Brain pericyte (primary cell): ENCODE measurements at regions not wholly inside any gene's neighbourhood (a gene's known extent, or its start where the extent isn't known, plus 50 kb on each side); places are given as distances from the start of the nearest gene placed in this dataset.

Experiments
- DNase-seq: peaks from one replicate; pipeline ENCODE4 v3.0.0-alpha.2; 2012; ENCODE audit warnings: low read depth, low spot score

DNA sequence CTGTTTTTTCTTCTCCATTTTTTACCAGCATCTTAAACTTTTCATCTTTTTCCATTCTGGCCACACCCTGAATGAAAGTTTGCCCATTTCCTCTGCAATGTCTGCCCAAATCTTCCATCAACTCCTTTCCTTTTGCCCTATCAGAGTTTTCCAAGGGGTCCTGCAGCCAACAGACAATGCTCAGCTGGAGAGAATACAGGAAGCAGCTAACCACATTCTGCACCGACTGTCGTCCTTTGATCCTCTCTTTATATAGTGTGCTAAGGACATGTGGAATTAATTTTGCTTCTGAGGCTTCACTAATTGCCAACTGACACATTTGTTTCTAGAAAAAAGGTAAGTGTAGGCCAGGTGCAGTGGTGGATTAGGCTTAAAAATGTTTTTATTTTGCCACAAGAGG is 50.5 kb upstream of the DLX2 start:
- no peak for DNase-seq

DNA sequence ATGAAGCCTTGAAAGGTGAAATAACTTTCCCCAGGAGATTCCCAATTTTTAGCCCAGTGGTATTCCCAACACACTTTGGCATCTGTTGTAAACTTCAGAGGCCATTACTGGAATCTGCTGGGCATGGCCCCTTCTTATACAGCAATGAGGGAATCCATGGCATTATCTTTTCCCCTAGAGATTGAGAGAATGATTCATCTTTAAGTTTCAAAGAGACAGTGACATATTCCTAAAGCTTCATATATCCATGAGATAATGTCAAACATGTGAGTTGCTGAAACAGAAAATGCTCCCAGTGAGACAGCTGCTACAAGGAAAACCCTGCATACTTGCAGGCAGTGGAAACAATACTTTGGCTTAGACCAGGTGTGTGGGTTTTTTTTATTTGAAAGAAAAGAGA is 51.1 kb upstream of the DLX2 start:
- no peak for DNase-seq

DNA sequence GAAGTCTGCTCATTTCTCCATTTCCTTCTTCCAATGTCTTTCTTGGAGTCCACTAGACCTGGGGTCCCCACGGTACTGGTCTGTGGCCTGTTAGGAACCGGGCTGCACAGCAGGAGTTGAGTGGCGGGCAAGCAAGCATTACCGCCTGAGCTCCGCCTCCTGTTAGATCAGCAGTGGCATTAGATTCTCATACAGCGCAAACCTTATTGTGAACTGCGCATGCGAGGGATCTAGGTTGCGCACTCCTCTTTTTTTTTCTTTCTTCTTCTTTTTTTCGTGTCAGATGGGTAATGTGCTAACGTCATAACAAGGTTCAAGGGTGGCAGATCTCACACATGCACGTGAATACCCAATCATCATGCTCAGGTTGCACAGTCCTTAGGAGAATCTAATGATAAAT is 53.1 kb upstream of the DLX2 start:
- no peak for DNase-seq

DNA sequence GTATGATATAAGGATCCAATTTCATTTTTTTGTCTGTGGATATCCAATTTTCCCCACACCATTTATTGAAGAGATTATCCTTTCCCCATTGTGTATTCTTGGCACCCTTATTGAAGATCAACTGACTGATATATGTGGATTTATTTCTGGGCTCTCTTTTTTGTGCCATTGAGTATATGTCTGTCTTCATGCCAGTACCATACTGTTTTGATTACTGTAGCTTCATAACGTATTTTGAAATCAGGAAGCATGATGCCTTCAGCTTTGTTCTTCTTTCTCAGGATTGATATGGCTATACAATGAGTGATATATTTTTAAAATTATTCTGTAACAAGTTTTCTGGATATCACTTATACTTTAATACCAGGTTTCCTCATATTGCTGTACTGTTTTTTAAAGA is 58.1 kb upstream of the DLX2 start:
- DNase-seq = no peak

DNA sequence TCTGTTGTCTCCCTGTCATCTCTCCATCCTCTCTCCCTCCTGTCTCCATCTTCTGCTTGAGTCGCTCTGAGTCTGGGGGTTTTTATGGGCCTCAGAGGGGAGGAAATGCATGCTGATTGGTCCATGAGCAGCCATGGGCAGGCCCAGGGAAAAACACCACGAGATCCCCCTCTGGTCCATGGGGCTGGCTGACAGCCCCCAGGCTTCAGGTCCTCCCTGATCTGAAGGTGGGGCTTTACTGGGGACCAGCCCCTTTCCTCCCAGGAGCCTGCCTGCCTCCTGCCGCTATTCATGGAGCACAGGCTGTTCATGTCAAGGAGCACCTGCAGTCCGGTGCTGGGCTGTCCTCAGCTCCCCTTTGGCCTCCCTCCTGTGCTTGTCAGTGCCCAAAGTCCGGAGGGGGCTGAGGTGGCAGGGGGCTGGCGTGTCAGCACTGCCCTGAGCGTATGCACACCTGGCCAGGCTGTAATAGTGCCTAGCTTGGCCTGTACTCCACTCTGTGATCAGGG is 59.6 kb upstream of the DLX2 start:
- DNase-seq = no peak

DNA sequence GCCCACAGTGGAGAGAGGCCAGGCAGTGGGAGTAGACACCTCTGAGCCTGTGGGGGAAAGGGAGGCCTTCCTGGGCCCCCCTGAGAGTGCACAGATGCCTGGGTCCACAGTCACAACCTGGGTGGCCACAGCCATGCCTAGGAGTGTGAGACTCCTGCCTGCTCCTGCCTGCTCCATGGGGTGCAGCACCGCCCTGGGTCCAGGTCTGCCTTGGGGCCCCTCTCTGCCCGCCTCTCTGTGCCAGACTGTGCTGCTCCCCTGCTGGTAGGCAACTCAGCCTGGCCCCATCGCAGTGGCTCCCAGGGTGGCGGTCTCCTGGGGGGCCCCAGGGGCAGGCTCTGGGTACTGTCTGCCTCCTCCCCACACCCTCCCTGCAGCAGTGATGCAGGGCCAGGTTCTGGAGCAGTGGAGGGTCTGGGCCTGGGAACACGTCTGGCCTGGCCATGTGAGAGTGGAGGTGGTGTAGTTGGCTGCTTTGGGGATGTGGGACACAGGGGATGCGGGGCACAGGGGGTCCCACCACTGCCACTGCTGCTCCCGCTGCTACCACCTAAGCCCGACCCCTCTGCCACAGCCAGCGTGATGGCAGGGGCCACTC is 60.1 kb upstream of the DLX2 start:
- no peak for DNase-seq

DNA sequence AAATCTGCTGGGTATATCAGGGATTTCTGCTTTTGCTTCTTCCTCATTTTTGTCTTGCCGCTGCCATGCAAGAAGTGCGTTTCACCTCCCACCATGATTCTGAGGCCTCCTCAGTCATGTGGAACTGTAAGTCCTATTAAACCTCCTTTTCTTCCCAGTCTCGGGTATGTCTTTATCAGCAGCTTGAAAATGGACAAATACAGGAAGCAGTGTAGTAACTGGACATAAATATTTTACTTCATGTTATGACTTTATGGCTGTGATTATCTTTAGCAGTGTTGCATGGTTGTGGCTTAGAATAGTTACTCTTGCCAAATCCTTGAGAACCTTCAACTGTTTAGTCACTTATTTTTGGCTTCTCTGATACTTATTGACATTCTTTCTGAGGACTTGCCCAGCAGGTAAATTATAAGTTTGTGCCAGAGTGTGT is 66.2 kb upstream of the DLX2 start:
- DNase-seq = no peak

DNA sequence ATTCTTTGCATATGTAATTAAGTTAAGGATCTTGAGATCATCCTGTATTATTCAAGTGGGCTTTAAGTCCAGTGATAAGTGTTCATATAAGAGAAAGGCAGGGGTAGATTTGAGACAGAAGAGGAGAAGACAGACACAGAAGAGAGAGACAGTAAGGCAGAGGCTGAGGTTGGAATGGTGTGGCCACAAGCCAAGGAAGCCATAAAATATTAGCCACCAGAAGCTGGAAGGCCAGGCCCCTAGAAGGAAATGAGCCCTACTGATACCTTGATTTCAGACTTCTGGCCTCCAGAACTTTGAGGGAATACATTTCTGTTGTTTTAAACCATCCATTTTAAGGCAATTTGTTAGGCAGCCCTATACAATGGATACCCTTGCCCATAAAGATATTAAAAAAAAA is 66.9 kb upstream of the DLX2 start:
- no peak for DNase-seq

DNA sequence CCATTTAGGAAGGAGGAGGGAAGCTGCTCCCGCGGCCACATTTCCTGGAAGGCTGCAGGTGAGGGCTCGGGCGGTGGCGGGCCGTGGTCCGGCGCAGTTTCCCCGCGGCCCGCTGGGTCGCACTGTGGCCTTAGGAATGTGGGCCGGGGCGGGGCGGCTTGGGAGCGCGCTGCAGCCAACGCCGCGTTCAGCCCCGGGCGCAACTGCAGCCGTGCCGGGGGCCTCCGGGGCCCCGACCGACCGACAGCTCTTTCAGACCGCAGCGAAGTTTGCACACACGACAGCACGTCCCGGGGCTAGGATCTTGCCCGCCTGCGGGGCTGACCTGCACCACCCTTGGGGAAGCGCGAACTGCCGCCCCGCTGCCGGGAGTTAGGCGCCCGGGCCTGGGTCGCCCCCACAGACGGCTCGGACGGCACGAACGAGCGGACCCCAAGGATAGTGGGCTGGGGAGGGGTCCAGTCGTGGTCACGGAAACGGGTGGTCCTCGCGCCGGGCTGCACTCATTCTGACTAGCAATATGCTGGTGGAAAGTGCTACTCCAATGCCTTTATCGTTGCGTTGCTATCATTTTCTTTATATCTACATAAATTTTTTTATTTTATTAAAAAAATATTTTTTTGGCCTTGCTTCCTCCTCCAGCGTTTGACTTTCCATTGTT is 69.9 kb upstream of the DLX2 start:
- no peak for DNase-seq

DNA sequence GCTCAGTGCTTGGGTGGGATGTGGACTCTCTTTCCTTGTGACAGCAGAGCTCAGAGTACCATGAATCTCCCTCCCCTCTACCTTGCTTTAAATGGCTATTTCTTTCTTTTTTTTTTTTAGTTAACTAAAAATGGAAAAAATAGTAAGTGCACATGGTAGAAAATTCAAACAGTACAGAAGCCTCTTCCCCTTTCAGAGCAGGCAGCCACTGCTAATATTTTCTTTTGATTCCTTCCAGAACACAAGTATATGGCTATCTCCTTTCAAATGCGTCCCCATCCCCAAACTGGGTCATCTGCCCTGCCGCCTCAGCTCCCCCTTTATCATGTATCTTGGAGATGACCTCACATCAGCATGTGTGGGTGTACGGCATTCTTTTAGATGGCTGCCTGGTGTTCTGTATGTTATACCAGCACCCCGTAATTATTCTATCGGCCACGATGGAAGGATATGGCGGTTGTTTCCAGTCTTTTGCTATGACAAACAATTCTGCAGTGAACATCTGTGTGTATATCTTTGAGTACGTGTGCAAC is 70.5 kb upstream of the DLX2 start:
- DNase-seq = no peak

DNA sequence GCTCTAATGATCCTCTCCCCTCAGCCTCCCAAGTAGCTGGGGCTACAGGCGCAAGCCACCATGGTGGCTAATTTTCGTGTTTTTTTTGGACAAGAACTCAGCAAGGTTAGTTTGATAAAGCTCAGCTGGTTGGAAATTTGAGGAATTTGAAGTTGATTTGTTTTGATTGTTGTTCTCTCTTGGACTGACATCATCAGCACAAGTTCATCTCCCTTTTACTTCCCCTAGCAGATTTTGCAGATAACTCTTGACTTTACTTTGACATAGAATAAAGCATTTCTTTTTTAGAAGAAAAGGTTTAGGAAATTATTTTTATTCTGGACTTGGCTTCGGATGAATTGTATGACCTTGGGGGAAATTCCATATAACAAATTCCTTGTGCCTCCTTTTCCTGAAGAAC is 74.9 kb upstream of the DLX2 start:
- no peak for DNase-seq

DNA sequence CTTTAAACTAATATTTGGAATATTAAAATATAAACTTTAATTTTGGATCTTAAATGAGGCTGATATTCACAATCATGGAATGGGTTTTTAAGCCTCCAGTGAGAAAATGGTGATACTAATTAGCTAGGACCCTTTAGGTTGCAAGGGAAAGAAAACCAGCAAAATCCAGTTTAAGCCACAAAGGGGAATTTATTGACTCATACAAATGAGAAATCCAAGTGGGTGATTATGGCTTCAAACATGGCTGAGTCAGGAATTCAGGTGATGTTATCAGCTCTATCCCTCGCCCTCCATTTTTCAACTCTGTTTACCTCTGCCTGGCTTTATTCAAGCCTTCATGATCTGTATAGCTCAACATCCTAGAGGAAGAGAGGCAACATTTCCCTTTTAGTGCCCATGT is 75.3 kb upstream of the DLX2 start:
- DNase-seq = no peak

DNA sequence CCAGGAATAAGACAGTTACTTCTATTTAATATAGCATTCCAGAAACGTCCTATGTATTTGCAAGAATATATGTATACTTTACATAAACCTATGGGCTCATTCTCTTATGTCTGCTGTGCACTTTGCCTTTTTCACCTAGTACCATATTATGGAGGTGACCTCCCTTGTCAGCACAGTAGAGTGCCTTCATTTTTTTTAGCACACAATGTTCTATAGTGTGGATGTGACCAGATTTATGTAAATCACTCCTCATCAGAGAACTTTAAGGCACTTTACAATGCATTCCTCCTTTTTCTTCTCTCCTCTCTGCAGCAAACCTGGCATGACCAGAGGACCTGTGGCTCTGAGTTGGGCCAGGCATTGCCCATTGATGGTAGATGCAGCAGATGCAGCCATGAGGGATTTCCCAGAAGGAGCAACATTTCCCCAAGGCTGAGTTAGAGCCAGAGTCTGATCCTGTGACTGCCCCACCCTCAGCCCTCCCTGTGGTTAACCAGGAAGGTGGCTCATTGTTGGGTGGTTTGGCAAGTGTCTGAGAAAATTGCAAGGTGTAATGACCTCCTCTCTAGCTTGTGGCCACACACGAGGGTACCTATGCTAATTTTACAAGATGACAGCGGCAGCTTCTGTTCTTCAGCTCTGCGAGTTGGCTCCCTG is 76.5 kb upstream of the DLX2 start:
- no peak for DNase-seq

DNA sequence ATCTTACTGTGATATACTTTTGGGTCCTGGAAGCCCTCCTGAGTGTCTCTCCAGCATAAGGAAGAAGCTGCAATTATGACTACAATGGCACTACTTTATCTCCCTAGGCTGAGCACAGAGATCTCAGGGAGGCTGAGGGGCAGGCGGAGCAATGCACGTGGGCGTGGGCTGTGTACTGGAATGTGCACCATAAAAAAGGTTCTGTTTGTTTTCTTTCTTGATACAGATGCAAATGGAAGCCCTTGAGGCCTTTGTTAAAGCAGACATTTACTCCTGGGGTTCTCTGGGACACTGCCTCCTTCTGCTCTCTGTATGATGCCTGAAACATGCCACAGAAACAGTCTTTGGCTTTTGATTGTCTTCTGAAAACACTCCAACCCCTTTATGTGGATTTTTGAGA is 79.1 kb upstream of the DLX2 start:
- DNase-seq = no peak

DNA sequence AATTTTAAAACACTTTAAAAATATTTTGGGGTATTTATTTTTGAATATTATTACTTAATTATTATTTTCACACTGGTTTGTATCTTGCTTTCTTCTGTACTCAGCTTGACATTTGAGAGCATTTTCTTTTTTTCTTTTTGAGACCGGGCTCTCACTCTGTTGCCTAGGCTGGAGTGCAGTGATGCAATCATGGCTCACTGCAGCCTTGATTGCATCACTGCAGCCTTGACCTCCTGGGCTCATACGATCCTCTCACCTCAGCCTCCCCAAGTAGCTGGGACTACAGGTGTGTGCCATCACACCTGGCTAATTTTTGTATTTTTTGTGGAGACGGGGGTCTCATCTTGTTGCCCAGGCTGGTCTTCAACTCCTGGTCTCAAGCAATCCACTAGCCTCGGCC is 79.9 kb upstream of the DLX2 start:
- DNase-seq = no peak

DNA sequence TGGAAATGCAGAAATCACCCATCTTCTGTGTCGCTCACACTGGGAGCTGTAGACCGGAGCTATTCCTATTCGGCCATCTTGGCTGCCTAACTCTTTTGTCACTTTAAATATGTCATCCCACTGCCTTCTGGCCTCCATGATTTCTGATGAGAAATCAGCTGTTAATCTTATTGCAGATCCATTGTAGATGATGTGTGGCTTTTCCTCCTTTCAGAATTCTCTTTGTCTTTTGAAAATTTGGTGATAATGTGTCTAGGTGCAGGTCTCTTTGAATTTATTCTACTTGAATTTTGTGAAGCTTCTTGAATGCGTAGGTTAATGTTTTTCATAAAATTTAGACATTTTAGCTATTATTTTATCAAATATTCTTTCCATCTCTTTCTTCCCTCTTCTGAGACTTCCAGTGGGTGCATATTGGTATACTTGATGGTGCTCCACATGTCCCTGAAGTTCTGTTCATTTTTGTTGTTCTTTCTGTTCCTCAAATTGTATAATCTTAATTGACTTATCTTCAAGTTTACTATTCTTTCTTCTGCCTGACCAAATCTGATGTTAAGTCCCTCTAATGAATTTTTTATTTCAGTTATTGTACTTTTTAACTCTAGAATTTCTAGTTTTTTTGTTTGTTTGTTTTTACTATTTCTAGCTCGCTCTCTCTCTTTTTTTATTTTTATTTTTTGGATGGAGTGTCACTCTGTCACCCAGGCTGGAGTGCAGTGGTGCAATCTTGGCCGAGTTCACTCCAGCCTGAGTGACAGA is 90.8 kb upstream of the DLX2 start:
- DNase-seq = no peak

DNA sequence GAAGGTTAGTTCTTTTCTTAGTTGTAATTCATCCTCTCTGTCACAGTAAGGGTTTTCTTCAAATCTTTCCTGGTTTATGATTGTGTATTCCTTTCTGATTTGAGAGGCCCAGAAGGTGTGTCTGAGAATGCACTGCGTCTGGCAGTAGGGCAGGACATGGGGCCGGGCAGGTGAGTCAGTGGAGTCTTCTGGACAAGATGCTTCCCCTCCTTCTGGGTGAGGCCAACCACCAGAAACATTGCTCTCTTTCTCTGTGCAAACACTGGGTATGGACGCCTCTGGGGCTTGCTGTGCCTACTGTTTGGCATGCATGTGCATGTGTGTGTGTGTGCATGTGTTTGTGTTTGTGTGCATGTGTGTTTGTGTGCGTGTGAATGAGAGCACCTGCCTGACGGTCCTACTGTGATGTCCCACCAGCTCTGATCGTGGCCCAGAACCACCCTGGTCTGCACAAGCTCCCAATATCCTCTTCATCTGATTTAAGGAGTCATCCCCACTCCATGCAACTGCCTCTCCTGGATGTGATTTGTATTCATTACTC is 93.2 kb upstream of the DLX2 start:
- no peak for DNase-seq

DNA sequence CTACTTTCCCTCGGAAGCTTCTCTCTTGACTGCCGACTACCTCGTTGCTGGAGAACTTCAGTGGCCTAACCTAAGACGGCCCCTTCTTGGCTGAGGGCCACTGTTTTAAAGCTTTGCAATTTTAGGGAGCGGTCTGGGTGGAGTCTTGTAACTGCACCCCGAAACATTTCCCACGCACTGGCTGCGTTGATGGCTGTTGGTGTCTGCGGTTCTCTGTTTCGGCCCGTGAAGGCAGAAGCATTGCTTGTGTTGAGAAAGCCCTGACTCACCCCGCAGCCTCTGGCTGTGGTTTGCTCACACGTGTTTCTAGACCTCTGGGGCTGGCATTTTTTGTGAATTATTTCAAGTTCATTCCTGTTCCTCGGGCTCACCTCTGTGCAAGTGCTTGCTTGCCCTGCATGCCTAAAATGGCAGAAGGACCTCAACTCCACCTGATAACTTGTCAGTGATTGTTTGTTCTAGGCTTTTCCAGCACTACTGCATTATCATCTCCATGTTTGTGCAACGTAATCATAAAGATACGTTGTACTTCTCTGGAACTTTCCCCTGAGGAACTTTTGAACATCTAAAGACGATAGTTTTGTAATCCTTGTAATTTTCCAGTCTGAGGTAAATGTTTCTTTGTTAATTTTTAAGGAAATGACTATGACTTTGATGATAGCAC is 94.2 kb upstream of the DLX2 start:
- DNase-seq = no peak

DNA sequence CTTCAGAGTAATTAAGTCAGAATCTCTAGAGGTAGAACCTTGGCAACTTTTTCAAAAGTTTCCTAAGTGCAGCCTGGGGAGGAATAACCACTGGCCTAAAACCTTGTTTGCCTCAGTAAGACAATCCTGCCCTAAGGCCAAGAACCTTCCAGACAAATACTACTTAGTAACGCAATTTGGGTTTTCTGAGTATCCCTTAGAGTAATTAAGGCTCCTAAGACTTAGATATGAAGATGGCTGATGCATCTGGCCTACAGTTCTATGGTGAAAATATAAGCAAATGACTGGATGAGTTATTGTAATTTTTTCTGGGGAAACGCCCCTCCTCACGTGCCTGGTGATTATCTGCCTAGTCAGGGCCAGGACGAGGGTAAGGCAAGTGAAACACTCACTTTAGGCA is 95.7 kb upstream of the DLX2 start:
- DNase-seq = no peak

DNA sequence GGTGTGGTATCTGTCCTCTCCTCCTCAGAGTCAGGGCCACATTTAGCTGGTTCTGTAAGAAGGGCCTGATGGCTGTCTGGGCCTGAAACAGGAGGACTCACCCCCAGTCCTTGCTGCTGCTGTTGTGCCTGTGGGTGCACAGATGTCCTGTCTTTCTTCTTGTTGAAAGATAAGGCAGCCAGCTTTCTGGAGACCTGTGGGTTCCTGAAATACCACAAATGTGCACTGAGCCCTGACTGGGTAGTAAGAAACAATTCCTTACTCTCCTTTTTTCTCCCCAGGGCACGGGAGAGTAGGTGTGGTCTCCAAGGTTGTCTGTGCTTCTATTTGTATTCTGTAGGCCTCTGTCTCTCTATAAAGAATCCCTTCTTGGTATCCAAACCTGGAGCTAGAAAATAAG is 96.2 kb upstream of the DLX2 start:
- DNase-seq = no peak

DNA sequence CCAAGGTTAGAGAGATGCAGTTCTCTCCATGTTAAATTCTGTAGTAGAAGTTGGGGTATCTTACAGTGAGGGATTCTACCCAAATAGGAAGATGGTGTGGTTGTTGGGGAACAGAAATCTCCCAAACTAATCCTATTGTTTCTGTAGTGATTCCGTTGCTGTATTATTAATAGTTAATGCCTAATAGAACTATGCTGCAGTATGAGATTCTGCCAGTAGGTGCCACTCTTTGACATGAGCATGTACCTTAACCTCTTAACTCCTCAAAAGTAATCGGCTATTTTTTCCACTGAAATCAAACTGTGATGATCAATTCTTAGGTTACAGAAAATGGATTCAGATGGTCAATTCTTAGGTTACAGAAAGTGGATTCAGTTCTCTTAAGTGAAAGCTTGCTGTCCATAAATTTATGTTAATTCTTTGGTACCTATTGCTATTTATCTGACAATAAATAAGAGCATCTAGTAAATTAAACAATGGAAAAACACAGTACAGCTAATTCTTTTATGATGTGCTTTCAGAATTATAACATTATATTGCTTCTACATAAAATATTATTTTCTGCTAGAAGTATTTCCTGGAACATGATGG is 97.9 kb upstream of the DLX2 start:
- DNase-seq = no peak
